T-helper 2 cell (primary cell): ENCODE measurements at regions not wholly inside any gene's neighbourhood (a gene's known extent, or its start where the extent isn't known, plus 50 kb on each side); places are given as distances from the start of the nearest gene placed in this dataset.
"Not testable (repeated sequence)": the region's sequence is repeated elsewhere in the genome, so short reads cannot be mapped to it uniquely, and the experiment has no call there.

Experiments
- DNase-seq, 5 experiments: peaks; one replicate each; pipeline versions ENCODE4 v3.0.0 to v3.0.0-alpha.2; 2012 to 2022

GRCh38 chr12:9334041-9334692 is 126.0 kb upstream of the PZP start:
- no peak for DNase-seq

GRCh38 chr12:9333161-9333560 is 125.0 kb upstream of the PZP start:
- no peak for DNase-seq

- no peak for DNase-seq
Observed at GRCh38 chr12:9332564-9332963, 124.4 kb upstream of the PZP start.

GRCh38 chr12:9331218-9331626 is 123.0 kb upstream of the PZP start:
- DNase-seq = peak; percentile 32 to 67 (median 53)

GRCh38 chr12:9329019-9329418 is 120.8 kb upstream of the PZP start:
- no peak for DNase-seq

GRCh38 chr12:9328065-9328464 is 119.9 kb upstream of the PZP start:
- DNase-seq = no peak

GRCh38 chr12:9327320-9327719 is 119.1 kb upstream of the PZP start:
- peak in 1 of 5 experiments; percentile 15 for DNase-seq

- DNase-seq = not testable (repeated sequence)
Observed at GRCh38 chr12:9326849-9327248, 118.7 kb upstream of the PZP start.

- DNase-seq = no peak
Observed at GRCh38 chr12:9326085-9326484, 117.9 kb upstream of the PZP start.

- no peak for DNase-seq
Observed at GRCh38 chr12:9325471-9325870, 117.3 kb upstream of the PZP start.

- no peak for DNase-seq
Observed at GRCh38 chr12:9324782-9325181, 116.6 kb upstream of the PZP start.

GRCh38 chr12:9323144-9323681 is 115.0 kb upstream of the PZP start:
- DNase-seq = no peak

- DNase-seq = no peak
Observed at GRCh38 chr12:9319842-9320173, 111.6 kb upstream of the PZP start.

GRCh38 chr12:9319044-9319841 is 111.0 kb upstream of the PZP start:
- no peak for DNase-seq

- not testable (repeated sequence) for DNase-seq
Observed at GRCh38 chr12:9313479-9313878, 105.3 kb upstream of the PZP start.

- DNase-seq = not testable (repeated sequence)
Observed at GRCh38 chr12:9312406-9313392, 104.5 kb upstream of the PZP start.

- not testable (repeated sequence) for DNase-seq
Observed at GRCh38 chr12:9311454-9311853, 103.3 kb upstream of the PZP start.

GRCh38 chr12:9310645-9311044 is 102.5 kb upstream of the PZP start:
- not testable (repeated sequence) for DNase-seq

GRCh38 chr12:9309749-9310148 is 101.6 kb upstream of the PZP start:
- DNase-seq = not testable (repeated sequence)

GRCh38 chr12:9308745-9309144 is 100.5 kb upstream of the PZP start:
- not testable (repeated sequence) for DNase-seq

- DNase-seq = not testable (repeated sequence)
Observed at GRCh38 chr12:9308163-9308562, 100.0 kb upstream of the PZP start.

GRCh38 chr12:9307255-9307654 is 99.1 kb upstream of the PZP start:
- DNase-seq = not testable (repeated sequence)

GRCh38 chr12:9306004-9306403 is 97.8 kb upstream of the PZP start:
- not testable (repeated sequence) for DNase-seq
